Neural progenitor cell (in vitro differentiated cells): ENCODE measurements at regions not wholly inside any gene's neighbourhood (a gene's known extent, or its start where the extent isn't known, plus 50 kb on each side); places are given as distances from the start of the nearest gene placed in this dataset.

Source experiments
- DNase-seq: peaks from one replicate; pipeline ENCODE4 v3.0.0-alpha.2; 2016; ENCODE audit warnings: low spot score
- H2AFZ ChIP-seq: fragments of 200-600 bp; sonication (generic); replicated peaks from 2 replicates; pipeline ENCODE4 v1.6.1; 2016; ENCODE audit warnings: antibody characterized with exemption
- H3F3A ChIP-seq: fragments of 200-600 bp; sonication (generic); 2 replicates; pipeline ENCODE4 v1.6.1; 2016; ENCODE audit warnings: antibody characterized with exemption, low read depth
- H3K27ac ChIP-seq: fragments of 200-600 bp; sonication (generic); 2 replicates; pipeline ENCODE4 v1.5.1; 2016; ENCODE audit warnings: mild to moderate bottlenecking
- H3K27me3 ChIP-seq: fragments of 200-600 bp; sonication (generic); 2 replicates; pipeline ENCODE4 v1.6.1; 2016; ENCODE audit warnings: mild to moderate bottlenecking, moderate library complexity
- H3K36me3 ChIP-seq: fragments of 200-600 bp; sonication (generic); 2 replicates; pipeline ENCODE4 v1.5.1; 2016
- H3K4me1 ChIP-seq: fragments of 200-600 bp; sonication (generic); 2 replicates; pipeline ENCODE4 v1.6.1; 2016; ENCODE audit warnings: mixed run types
- H3K4me2 ChIP-seq: fragments of 200-600 bp; sonication (generic); 2 replicates; pipeline ENCODE4 v1.6.1; 2016
- H3K4me3 ChIP-seq: fragments of 200-600 bp; sonication (generic); 2 replicates; pipeline ENCODE4 v1.5.1; 2016
- H3K79me2 ChIP-seq: fragments of 200-600 bp; sonication (generic); 2 replicates; pipeline ENCODE4 v1.6.1; 2016; ENCODE audit warnings: low read depth
- H3K9ac ChIP-seq: fragments of 200-600 bp; sonication (generic); 2 replicates; pipeline ENCODE4 v1.6.1; 2016
- H3K9me3 ChIP-seq: fragments of 200-600 bp; sonication (generic); 2 replicates; pipeline ENCODE4 v1.5.1; 2016; ENCODE audit warnings: low read depth
- H4K20me1 ChIP-seq: fragments of 200-600 bp; sonication (generic); 2 replicates; pipeline ENCODE4 v1.6.1; 2016; ENCODE audit warnings: low read depth
- H3K27ac Mint-ChIP-seq: 3 replicates; pipeline ENCODE4 v1.8.0; 2021; ENCODE audit warnings: mixed read lengths
- H3K27me3 Mint-ChIP-seq: 2 replicates; pipeline ENCODE4 v1.8.0; 2022; ENCODE audit warnings: low read depth, mild to moderate bottlenecking, inconsistent platforms, moderate library complexity, mixed read lengths; ENCODE audit not compliant: insufficient read depth
- H3K36me3 Mint-ChIP-seq: 3 replicates; pipeline ENCODE4 v1.8.0; 2021; ENCODE audit warnings: mixed read lengths
- H3K4me1 Mint-ChIP-seq: 3 replicates; pipeline ENCODE4 v1.8.0; 2021; ENCODE audit warnings: mixed read lengths
- H3K4me3 Mint-ChIP-seq: 3 replicates; pipeline ENCODE4 v1.8.0; 2021; ENCODE audit warnings: mild to moderate bottlenecking, moderate library complexity, mixed read lengths
- H3K9me3 Mint-ChIP-seq: 3 replicates; pipeline ENCODE4 v1.8.0; 2020; ENCODE audit warnings: mixed read lengths
- CTCF ChIP-seq: fragments of 200-600 bp; sonication (generic); IDR thresholded peaks from 2 replicates; pipeline ENCODE4 v1.5.1; 2017; ENCODE audit warnings: antibody characterized with exemption, mild to moderate bottlenecking
- EZH2 ChIP-seq: fragments of 200-600 bp; sonication (generic); IDR thresholded peaks from 2 replicates; pipeline ENCODE4 v1.6.1; 2017; ENCODE audit warnings: antibody characterized with exemption, mild to moderate bottlenecking, moderate library complexity
- EZH2phosphoT487 ChIP-seq: fragments of 200-600 bp; sonication (generic); IDR thresholded peaks from 2 replicates; pipeline ENCODE4 v1.6.1; 2017; ENCODE audit warnings: antibody characterized with exemption

- H3K4me1 ChIP-seq = peaks cover 10% of the 10 kb centered on the region
- H3K9ac ChIP-seq = no peak overlapping the region
- no peak for DNase-seq
- no peak overlapping the region for H3K27ac ChIP-seq
- no peak overlapping the region for H3K4me3 ChIP-seq
- no peaks in the 10 kb centered on the region for H3F3A ChIP-seq
- Mint-ChIP-seq H3K4me1 (peaks cover 16% of the 10 kb centered on the region), H3K27ac (no peak overlapping the region), H3K36me3 (no peaks in the 10 kb centered on the region), H3K9me3 (no peaks in the 10 kb centered on the region), H3K4me3 (no peak overlapping the region), H3K27me3 (peaks cover 4% of the 10 kb centered on the region)
- H3K36me3 ChIP-seq = no peaks in the 10 kb centered on the region
- no peaks in the 10 kb centered on the region for H3K79me2 ChIP-seq
- no peak overlapping the region for H3K4me2 ChIP-seq
- H4K20me1 ChIP-seq = no peaks in the 10 kb centered on the region
- H2AFZ ChIP-seq = no peak overlapping the region
- H3K27me3 ChIP-seq = no peaks in the 10 kb centered on the region
- TF ChIP-seq CTCF (no peak), EZH2phosphoT487 (no peak), EZH2 (no peak)
- no peaks in the 10 kb centered on the region for H3K9me3 ChIP-seq
Measured at GRCh38 chr9:108668191-108668937, 187.4 kb downstream of the ACTL7B start.

GRCh38 chr9:108666240-108666784 is 189.5 kb downstream of the ACTL7B start:
- no peaks in the 10 kb centered on the region for H3F3A ChIP-seq
- TF ChIP-seq EZH2phosphoT487 = no peak
- TF ChIP-seq EZH2 = no peak
- H4K20me1 ChIP-seq = no peaks in the 10 kb centered on the region
- Mint-ChIP-seq H3K9me3 (peaks cover 2% of the 10 kb centered on the region), H3K4me3 (no peak overlapping the region), H3K4me1 (peaks cover 17% of the 10 kb centered on the region), H3K27me3 (peaks cover 4% of the 10 kb centered on the region), H3K27ac (no peak overlapping the region), H3K36me3 (no peaks in the 10 kb centered on the region)
- no peaks in the 10 kb centered on the region for H3K27me3 ChIP-seq
- no peak overlapping the region for H3K4me2 ChIP-seq
- no peaks in the 10 kb centered on the region for H3K9me3 ChIP-seq
- H3K79me2 ChIP-seq = no peaks in the 10 kb centered on the region
- no peak overlapping the region for H3K4me3 ChIP-seq
- H3K36me3 ChIP-seq = no peaks in the 10 kb centered on the region
- H3K9ac ChIP-seq = no peak overlapping the region
- H3K27ac ChIP-seq = no peak overlapping the region
- DNase-seq = no peak
- no peak overlapping the region for H2AFZ ChIP-seq
- peaks cover 18% of the 10 kb centered on the region for H3K4me1 ChIP-seq

DNA sequence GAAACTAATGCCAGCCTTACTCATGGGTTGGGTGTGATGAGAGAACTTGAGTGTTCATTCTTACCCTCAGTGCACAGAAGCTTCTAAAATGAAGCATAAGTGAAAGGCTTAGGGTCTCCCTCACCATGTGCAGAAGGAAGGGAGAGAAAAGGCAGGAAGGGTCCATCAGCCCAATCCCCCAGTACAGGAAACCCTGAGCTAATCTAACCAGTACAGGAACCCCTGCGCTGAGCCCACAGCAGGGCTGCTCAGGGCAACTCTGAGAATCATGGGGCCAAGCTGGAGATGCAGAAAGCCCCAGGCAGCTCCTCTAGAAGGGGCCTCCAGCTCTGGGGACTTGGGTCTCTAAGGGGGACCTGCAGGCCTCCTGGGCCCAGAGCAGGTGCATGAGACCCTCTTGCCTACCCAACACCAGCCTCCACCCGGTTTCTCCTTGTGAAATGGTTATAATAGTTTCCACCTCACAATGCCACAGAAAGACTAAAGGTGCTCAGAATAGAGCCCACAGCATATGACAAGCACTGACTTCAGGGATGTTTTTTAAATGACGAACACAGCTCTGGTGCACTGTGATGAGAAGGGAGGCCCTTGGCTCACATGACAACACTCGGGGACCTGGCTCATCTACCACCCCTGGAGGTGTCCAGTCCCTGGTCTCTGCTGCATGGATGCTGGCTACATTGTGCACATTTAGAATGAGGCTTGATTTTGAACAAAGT is 190.1 kb downstream of the ACTL7B start:
- Mint-ChIP-seq H3K36me3 (no peaks in the 10 kb centered on the region), H3K9me3 (peaks cover 7% of the 10 kb centered on the region), H3K4me1 (peaks cover 17% of the 10 kb centered on the region), H3K4me3 (no peak overlapping the region), H3K27me3 (peaks cover 4% of the 10 kb centered on the region), H3K27ac (no peak overlapping the region)
- Histone ChIP-seq H3K27ac (no peak overlapping the region), H3K4me3 (no peak overlapping the region), H2AFZ (no peak overlapping the region), H3K9me3 (no peaks in the 10 kb centered on the region), H3F3A (no peaks in the 10 kb centered on the region), H3K4me1 (peaks cover 18% of the 10 kb centered on the region), H3K9ac (no peak overlapping the region), H3K27me3 (no peaks in the 10 kb centered on the region), H3K79me2 (no peaks in the 10 kb centered on the region), H4K20me1 (no peaks in the 10 kb centered on the region), H3K36me3 (no peaks in the 10 kb centered on the region), H3K4me2 (no peak overlapping the region)
- TF ChIP-seq EZH2 (no peak), CTCF (no peak), EZH2phosphoT487 (no peak)
- DNase-seq = no peak
